ENCODE measurements at regions not wholly inside any gene's neighbourhood (a gene's known extent, or its start where the extent isn't known, plus 50 kb on each side); places are given as distances from the start of the nearest gene placed in this dataset.

- Histone ChIP-seq H3K36me3 (ENCODE audit: insufficient read depth, low read length) (no peaks in the 10 kb centered on the region), H3K9me3 (ENCODE audit: low read length) (no peaks in the 10 kb centered on the region), H3K27me3 (ENCODE audit: insufficient read depth, low read length) (no peaks in the 10 kb centered on the region), H3K4me3 (ENCODE audit: low read depth, low read length, poor library complexity, severe bottlenecking) (no peak overlapping the region), H4K20me1 (ENCODE audit: insufficient read depth, low read length) (no peaks in the 10 kb centered on the region), H3K79me2 (ENCODE audit: insufficient read depth, low read length) (no peaks in the 10 kb centered on the region), H3K4me1 (ENCODE audit: insufficient read depth, low read length, severe bottlenecking) (no peaks in the 10 kb centered on the region), H3K9ac (ENCODE audit: low read length) (no peak overlapping the region), H3K27ac (ENCODE audit: low read depth, low read length, poor library complexity, severe bottlenecking) (no peak overlapping the region), H3F3A (ENCODE audit: insufficient read depth, low read length) (no peaks in the 10 kb centered on the region), H2AFZ (ENCODE audit: low read length) (no peak overlapping the region), H3K4me2 (ENCODE audit: low read length) (no peak overlapping the region), H3K9me2 (ENCODE audit: low read depth, low read length) (no peaks in the 10 kb centered on the region)
- TF ChIP-seq EZH2 (IDR thresholded peaks at IDR 0.05; ENCODE audit: borderline replicate concordance, low read length) (no peak), CTCF (IDR thresholded peaks at IDR 0.05; ENCODE audit: low read length) (no peak)
Measured at GRCh38 chr10:128576943-128577670, 450.9 kb upstream of the MKI67 start.

- Histone ChIP-seq H2AFZ (ENCODE audit: low read length) (no peak overlapping the region), H3K4me2 (ENCODE audit: low read length) (no peak overlapping the region), H3K36me3 (ENCODE audit: insufficient read depth, low read length) (no peaks in the 10 kb centered on the region), H3K9me3 (ENCODE audit: low read length) (no peaks in the 10 kb centered on the region), H3K4me1 (ENCODE audit: insufficient read depth, low read length, severe bottlenecking) (no peaks in the 10 kb centered on the region), H3K27ac (ENCODE audit: low read depth, low read length, poor library complexity, severe bottlenecking) (no peak overlapping the region), H4K20me1 (ENCODE audit: insufficient read depth, low read length) (no peaks in the 10 kb centered on the region), H3K4me3 (ENCODE audit: low read depth, low read length, poor library complexity, severe bottlenecking) (no peak overlapping the region), H3F3A (ENCODE audit: insufficient read depth, low read length) (no peaks in the 10 kb centered on the region), H3K79me2 (ENCODE audit: insufficient read depth, low read length) (no peaks in the 10 kb centered on the region), H3K27me3 (ENCODE audit: insufficient read depth, low read length) (no peaks in the 10 kb centered on the region), H3K9me2 (ENCODE audit: low read depth, low read length) (no peaks in the 10 kb centered on the region), H3K9ac (ENCODE audit: low read length) (no peak overlapping the region)
- TF ChIP-seq EZH2 (IDR thresholded peaks at IDR 0.05; ENCODE audit: borderline replicate concordance, low read length) (no peak), CTCF (IDR thresholded peaks at IDR 0.05; ENCODE audit: low read length) (no peak)
Measured at GRCh38 chr10:128577958-128578750, 451.9 kb upstream of the MKI67 start.

- H3K9me3 ChIP-seq (ENCODE audit: low read length), result no peaks in the 10 kb centered on the region
- H3K4me1 ChIP-seq (ENCODE audit: insufficient read depth, low read length, severe bottlenecking), result no peaks in the 10 kb centered on the region
- H3K4me3 ChIP-seq (ENCODE audit: low read depth, low read length, poor library complexity, severe bottlenecking), result no peak overlapping the region
- no peaks in the 10 kb centered on the region for H3K36me3 ChIP-seq (ENCODE audit: insufficient read depth, low read length)
- H3K4me2 ChIP-seq (ENCODE audit: low read length), result no peak overlapping the region
- no peaks in the 10 kb centered on the region for H4K20me1 ChIP-seq (ENCODE audit: insufficient read depth, low read length)
- no peak overlapping the region for H3K27ac ChIP-seq (ENCODE audit: low read depth, low read length, poor library complexity, severe bottlenecking)
- H3K27me3 ChIP-seq (ENCODE audit: insufficient read depth, low read length), result no peaks in the 10 kb centered on the region
- no peak overlapping the region for H3K9ac ChIP-seq (ENCODE audit: low read length)
- TF ChIP-seq EZH2 (IDR thresholded peaks at IDR 0.05; ENCODE audit: borderline replicate concordance, low read length) (no peak), CTCF (IDR thresholded peaks at IDR 0.05; ENCODE audit: low read length) (no peak)
- H3K9me2 ChIP-seq (ENCODE audit: low read depth, low read length), result no peaks in the 10 kb centered on the region
- no peaks in the 10 kb centered on the region for H3F3A ChIP-seq (ENCODE audit: insufficient read depth, low read length)
- H3K79me2 ChIP-seq (ENCODE audit: insufficient read depth, low read length), result no peaks in the 10 kb centered on the region
- H2AFZ ChIP-seq (ENCODE audit: low read length), result no peak overlapping the region
Measured at GRCh38 chr10:128578766-128579165, 452.5 kb upstream of the MKI67 start.
